ENCODE measurements at regions not wholly inside any gene's neighbourhood (a gene's known extent, or its start where the extent isn't known, plus 50 kb on each side); places are given as distances from the start of the nearest gene placed in this dataset.

GRCh38 chr11:110912437-110912836 lies 200.2 kb upstream of the ARHGAP20 start:
- no peak for DNase-seq (ENCODE audit: low read depth, low spot score)
- Histone ChIP-seq H3K4me1 (ENCODE audit: insufficient read depth, insufficient read length) (no peaks in the 10 kb centered on the region), H3K27me3 (ENCODE audit: insufficient read depth, insufficient read length) (no peaks in the 10 kb centered on the region), H3K9me3 (ENCODE audit: insufficient read depth, low read length) (no peaks in the 10 kb centered on the region), H3K4me3 (ENCODE audit: insufficient read length, low read depth) (no peak overlapping the region), H3K9ac (ENCODE audit: insufficient read length, low read depth) (no peak overlapping the region), H3K36me3 (ENCODE audit: insufficient read depth, insufficient read length, low read length) (no peaks in the 10 kb centered on the region)
- no peak for TF ChIP-seq SUZ12 (IDR thresholded peaks at IDR 0.05; ENCODE audit: extremely low read depth, insufficient read depth, insufficient read length)
- TF ChIP-seq ZNF274 (IDR thresholded peaks at IDR 0.05; ENCODE audit: low read depth, low read length) = no peak
- no peak for TF ChIP-seq YY1 (IDR thresholded peaks at IDR 0.05; ENCODE audit: insufficient read depth, insufficient read length)

GRCh38 chr11:110910384-110910783 lies 198.1 kb upstream of the ARHGAP20 start:
- Histone ChIP-seq H3K9me3 (ENCODE audit: insufficient read depth, low read length) (no peaks in the 10 kb centered on the region), H3K36me3 (ENCODE audit: insufficient read depth, insufficient read length, low read length) (no peaks in the 10 kb centered on the region), H3K4me1 (ENCODE audit: insufficient read depth, insufficient read length) (no peaks in the 10 kb centered on the region), H3K4me3 (ENCODE audit: insufficient read length, low read depth) (no peak overlapping the region), H3K27me3 (ENCODE audit: insufficient read depth, insufficient read length) (no peaks in the 10 kb centered on the region), H3K9ac (ENCODE audit: insufficient read length, low read depth) (no peak overlapping the region)
- TF ChIP-seq SUZ12 (IDR thresholded peaks at IDR 0.05; ENCODE audit: extremely low read depth, insufficient read depth, insufficient read length) (no peak), YY1 (IDR thresholded peaks at IDR 0.05; ENCODE audit: insufficient read depth, insufficient read length) (no peak), ZNF274 (IDR thresholded peaks at IDR 0.05; ENCODE audit: low read depth, low read length) (no peak)
- DNase-seq (ENCODE audit: low read depth, low spot score) = no peak

GRCh38 chr11:110909336-110909735 lies 197.1 kb upstream of the ARHGAP20 start:
- Histone ChIP-seq H3K27me3 (ENCODE audit: insufficient read depth, insufficient read length) (no peaks in the 10 kb centered on the region), H3K9ac (ENCODE audit: insufficient read length, low read depth) (no peak overlapping the region), H3K36me3 (ENCODE audit: insufficient read depth, insufficient read length, low read length) (no peaks in the 10 kb centered on the region), H3K4me1 (ENCODE audit: insufficient read depth, insufficient read length) (no peaks in the 10 kb centered on the region), H3K9me3 (ENCODE audit: insufficient read depth, low read length) (no peaks in the 10 kb centered on the region), H3K4me3 (ENCODE audit: insufficient read length, low read depth) (no peak overlapping the region)
- no peak for TF ChIP-seq YY1 (IDR thresholded peaks at IDR 0.05; ENCODE audit: insufficient read depth, insufficient read length)
- TF ChIP-seq ZNF274 (IDR thresholded peaks at IDR 0.05; ENCODE audit: low read depth, low read length) = no peak
- TF ChIP-seq SUZ12 (IDR thresholded peaks at IDR 0.05; ENCODE audit: extremely low read depth, insufficient read depth, insufficient read length) = no peak
- no peak for DNase-seq (ENCODE audit: low read depth, low spot score)

GRCh38 chr11:110908401-110909105 lies 196.3 kb upstream of the ARHGAP20 start:
- no peak overlapping the region for H3K4me3 ChIP-seq (ENCODE audit: insufficient read length, low read depth)
- no peaks in the 10 kb centered on the region for H3K9me3 ChIP-seq (ENCODE audit: insufficient read depth, low read length)
- no peaks in the 10 kb centered on the region for H3K27me3 ChIP-seq (ENCODE audit: insufficient read depth, insufficient read length)
- H3K4me1 ChIP-seq (ENCODE audit: insufficient read depth, insufficient read length) = no peaks in the 10 kb centered on the region
- no peaks in the 10 kb centered on the region for H3K36me3 ChIP-seq (ENCODE audit: insufficient read depth, insufficient read length, low read length)
- no peak for DNase-seq (ENCODE audit: low read depth, low spot score)
- TF ChIP-seq ZNF274 (IDR thresholded peaks at IDR 0.05; ENCODE audit: low read depth, low read length) (no peak), YY1 (IDR thresholded peaks at IDR 0.05; ENCODE audit: insufficient read depth, insufficient read length) (no peak), SUZ12 (IDR thresholded peaks at IDR 0.05; ENCODE audit: extremely low read depth, insufficient read depth, insufficient read length) (no peak)
- H3K9ac ChIP-seq (ENCODE audit: insufficient read length, low read depth) = no peak overlapping the region

GRCh38 chr11:110907629-110908028 lies 195.4 kb upstream of the ARHGAP20 start:
- no peak for DNase-seq (ENCODE audit: low read depth, low spot score)
- Histone ChIP-seq H3K27me3 (ENCODE audit: insufficient read depth, insufficient read length) (no peaks in the 10 kb centered on the region), H3K9ac (ENCODE audit: insufficient read length, low read depth) (no peak overlapping the region), H3K36me3 (ENCODE audit: insufficient read depth, insufficient read length, low read length) (no peaks in the 10 kb centered on the region), H3K4me1 (ENCODE audit: insufficient read depth, insufficient read length) (no peaks in the 10 kb centered on the region), H3K4me3 (ENCODE audit: insufficient read length, low read depth) (no peak overlapping the region), H3K9me3 (ENCODE audit: insufficient read depth, low read length) (no peaks in the 10 kb centered on the region)
- TF ChIP-seq ZNF274 (IDR thresholded peaks at IDR 0.05; ENCODE audit: low read depth, low read length) (no peak), YY1 (IDR thresholded peaks at IDR 0.05; ENCODE audit: insufficient read depth, insufficient read length) (no peak), SUZ12 (IDR thresholded peaks at IDR 0.05; ENCODE audit: extremely low read depth, insufficient read depth, insufficient read length) (no peak)

- Histone ChIP-seq H3K9me3 (ENCODE audit: insufficient read depth, low read length) (no peaks in the 10 kb centered on the region), H3K27me3 (ENCODE audit: insufficient read depth, insufficient read length) (no peaks in the 10 kb centered on the region), H3K4me1 (ENCODE audit: insufficient read depth, insufficient read length) (no peaks in the 10 kb centered on the region), H3K36me3 (ENCODE audit: insufficient read depth, insufficient read length, low read length) (no peaks in the 10 kb centered on the region), H3K9ac (ENCODE audit: insufficient read length, low read depth) (no peak overlapping the region), H3K4me3 (ENCODE audit: insufficient read length, low read depth) (no peak overlapping the region)
- TF ChIP-seq ZNF274 (IDR thresholded peaks at IDR 0.05; ENCODE audit: low read depth, low read length) (no peak), SUZ12 (IDR thresholded peaks at IDR 0.05; ENCODE audit: extremely low read depth, insufficient read depth, insufficient read length) (no peak), YY1 (IDR thresholded peaks at IDR 0.05; ENCODE audit: insufficient read depth, insufficient read length) (no peak)
- no peak for DNase-seq (ENCODE audit: low read depth, low spot score)
Measured at GRCh38 chr11:110903830-110904229, 191.6 kb upstream of the ARHGAP20 start.

- no peaks in the 10 kb centered on the region for H3K27me3 ChIP-seq (ENCODE audit: insufficient read depth, insufficient read length)
- H3K9ac ChIP-seq (ENCODE audit: insufficient read length, low read depth) = no peak overlapping the region
- no peak for DNase-seq (ENCODE audit: low read depth, low spot score)
- H3K4me3 ChIP-seq (ENCODE audit: insufficient read length, low read depth) = no peak overlapping the region
- H3K36me3 ChIP-seq (ENCODE audit: insufficient read depth, insufficient read length, low read length) = no peaks in the 10 kb centered on the region
- H3K9me3 ChIP-seq (ENCODE audit: insufficient read depth, low read length) = no peaks in the 10 kb centered on the region
- TF ChIP-seq YY1 (IDR thresholded peaks at IDR 0.05; ENCODE audit: insufficient read depth, insufficient read length) = no peak
- TF ChIP-seq SUZ12 (IDR thresholded peaks at IDR 0.05; ENCODE audit: extremely low read depth, insufficient read depth, insufficient read length) = no peak
- no peak for TF ChIP-seq ZNF274 (IDR thresholded peaks at IDR 0.05; ENCODE audit: low read depth, low read length)
- no peaks in the 10 kb centered on the region for H3K4me1 ChIP-seq (ENCODE audit: insufficient read depth, insufficient read length)
Measured at GRCh38 chr11:110903378-110903777, 191.1 kb upstream of the ARHGAP20 start.
